GM23248 (cell line): ENCODE measurements at regions not wholly inside any gene's neighbourhood (a gene's known extent, or its start where the extent isn't known, plus 50 kb on each side); places are given as distances from the start of the nearest gene placed in this dataset.

Experiments
- EZH2 ChIP-seq: fragments of 200-600 bp; sonication (generic); IDR thresholded peaks from 2 replicates; pipeline ENCODE4 v1.6.1; 2018; ENCODE audit warnings: antibody characterized with exemption, mild to moderate bottlenecking; ENCODE audit not compliant: insufficient read depth, poor library complexity, severe bottlenecking
- EZH2phosphoT487 ChIP-seq: fragments of 200-600 bp; sonication (generic); IDR thresholded peaks from 2 replicates; pipeline ENCODE4 v1.6.1; 2018; ENCODE audit warnings: antibody characterized with exemption, moderate library complexity, mild to moderate bottlenecking, low read depth; ENCODE audit not compliant: insufficient read depth

- TF ChIP-seq EZH2 (no peak), EZH2phosphoT487 (no peak)
Observed at GRCh38 chr12:34163443-34163842, 141.1 kb downstream of the ALG10 start.
